IPS DF 19.7 (cell line): ENCODE measurements at regions not wholly inside any gene's neighbourhood (a gene's known extent, or its start where the extent isn't known, plus 50 kb on each side); places are given as distances from the start of the nearest gene placed in this dataset.
"Not testable (repeated sequence)": the region's sequence is repeated elsewhere in the genome, so short reads cannot be mapped to it uniquely, and the experiment has no call there.

Experiments used
- DNase-seq: peaks from one replicate; pipeline ENCODE4 v3.0.0-alpha.2; 2013; ENCODE audit warnings: low read depth, low spot score

DNA sequence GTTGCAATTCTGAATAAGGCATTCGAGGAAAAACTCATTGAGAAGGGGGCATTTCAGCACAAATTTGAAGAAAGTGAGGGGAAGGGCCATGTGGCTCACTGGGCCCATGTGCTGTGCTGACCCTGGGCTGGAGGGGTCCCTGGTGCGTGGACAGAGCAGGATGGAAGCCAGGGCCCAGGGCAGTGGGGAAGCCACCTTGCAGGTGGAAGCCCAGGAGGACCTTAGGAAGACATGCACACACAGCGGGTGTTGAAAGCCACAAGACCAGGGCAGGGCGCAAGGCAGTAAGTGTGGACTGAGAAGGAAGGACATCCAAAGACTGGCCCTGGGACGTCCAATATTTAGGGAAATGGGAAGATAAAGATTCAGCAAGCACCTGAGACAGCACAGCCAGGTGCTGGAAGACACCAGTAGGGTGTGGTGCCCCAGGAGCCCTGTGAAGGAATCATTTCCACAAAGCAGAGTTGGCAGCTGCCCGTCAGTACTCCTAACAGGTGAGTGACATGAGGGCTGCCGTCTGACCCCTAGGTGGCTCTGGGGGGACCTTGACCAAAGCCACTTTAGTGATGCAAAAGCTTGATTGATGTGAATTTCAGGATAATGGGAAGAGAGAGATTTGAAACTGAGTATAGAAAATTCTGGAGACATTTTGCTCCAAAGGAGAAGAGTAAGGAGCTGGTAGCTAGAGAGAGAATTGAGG lies 254.4 kb upstream of the EXOC2 start:
- DNase-seq, result no peak

DNA sequence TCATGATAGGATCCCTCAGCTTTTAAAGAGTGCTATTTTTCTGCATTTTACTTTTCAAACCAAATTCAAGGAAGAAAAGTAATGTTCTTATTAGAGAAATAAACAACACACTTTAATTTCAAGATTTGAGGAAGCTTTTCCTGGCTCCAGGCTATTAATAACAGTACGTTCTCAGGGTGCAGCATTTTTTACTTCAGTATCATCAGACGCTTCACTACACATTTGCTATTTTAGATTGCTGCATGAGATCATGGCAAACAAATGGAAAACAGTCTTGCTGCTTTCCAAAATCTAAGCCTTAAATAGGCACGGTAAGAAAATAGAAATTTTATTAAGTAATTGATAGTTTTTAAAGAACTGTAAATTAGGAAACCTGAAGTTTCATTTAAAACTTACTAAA lies 253.6 kb upstream of the EXOC2 start:
- no peak for DNase-seq

DNA sequence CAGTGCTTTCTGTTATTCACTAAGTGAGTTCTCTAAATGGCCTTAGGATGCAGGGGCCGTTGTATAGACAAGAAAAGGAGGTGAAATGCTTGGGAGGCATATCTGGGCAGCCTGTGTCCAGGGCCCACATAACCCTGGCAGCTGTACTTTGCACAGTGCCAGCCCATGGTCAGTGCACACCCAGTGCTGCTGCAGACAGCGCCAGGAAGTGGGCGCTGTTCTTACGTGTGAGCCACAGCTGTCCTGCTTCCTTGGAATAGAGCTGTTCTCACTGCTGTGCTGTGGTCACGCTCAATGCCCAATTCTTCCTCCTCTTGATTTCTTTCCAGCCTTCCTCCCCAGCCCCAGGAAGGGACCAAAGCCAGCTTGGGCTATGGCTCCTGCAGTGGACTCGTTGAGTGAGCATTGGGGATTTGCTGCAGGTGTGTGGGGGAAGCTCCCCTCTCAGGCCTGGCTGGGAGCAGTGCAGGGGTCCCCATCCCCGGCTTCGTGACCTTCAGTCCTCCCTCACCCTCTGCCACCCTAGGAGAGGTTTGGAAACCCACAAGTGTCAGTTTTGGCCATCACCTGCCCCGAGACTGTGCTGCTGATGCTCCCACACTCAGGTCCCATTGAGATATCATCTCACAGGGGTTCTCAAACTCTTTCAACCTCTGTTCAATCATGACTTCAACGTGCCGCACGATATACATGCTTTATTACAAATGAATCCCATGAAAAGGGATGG lies 246.8 kb upstream of the EXOC2 start:
- no peak for DNase-seq

DNA sequence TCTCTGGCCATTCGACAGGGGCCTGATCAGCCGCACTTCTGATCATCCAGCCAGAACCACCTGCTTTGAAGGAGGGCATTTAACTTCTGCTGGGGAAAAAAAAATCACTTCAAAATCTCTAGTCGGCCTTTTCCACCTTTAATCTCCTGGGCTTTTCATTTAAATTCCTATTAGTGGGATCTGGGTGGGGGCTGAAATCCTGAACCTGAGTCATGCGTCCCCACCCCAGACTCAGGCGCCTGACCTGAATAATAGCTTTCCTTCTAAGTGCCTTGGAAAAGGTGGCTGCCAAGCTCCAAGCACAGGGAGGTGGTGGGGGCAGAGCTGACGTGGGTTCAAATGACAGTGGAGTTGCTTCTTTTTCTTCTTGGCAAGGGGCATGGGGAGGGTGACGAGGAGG lies 246.0 kb upstream of the EXOC2 start:
- no peak for DNase-seq

GRCh38 chr6:938271-938905 lies 245.4 kb upstream of the EXOC2 start:
- peak; percentile 9 for DNase-seq

- DNase-seq, result no peak
These were observed 242.6 kb upstream of the EXOC2 start for GRCh38 chr6:935582-935981.

GRCh38 chr6:934686-935085 lies 241.7 kb upstream of the EXOC2 start:
- no peak for DNase-seq

- not testable (repeated sequence) for DNase-seq
These were observed 239.0 kb upstream of the EXOC2 start for GRCh38 chr6:931919-932318.

DNA sequence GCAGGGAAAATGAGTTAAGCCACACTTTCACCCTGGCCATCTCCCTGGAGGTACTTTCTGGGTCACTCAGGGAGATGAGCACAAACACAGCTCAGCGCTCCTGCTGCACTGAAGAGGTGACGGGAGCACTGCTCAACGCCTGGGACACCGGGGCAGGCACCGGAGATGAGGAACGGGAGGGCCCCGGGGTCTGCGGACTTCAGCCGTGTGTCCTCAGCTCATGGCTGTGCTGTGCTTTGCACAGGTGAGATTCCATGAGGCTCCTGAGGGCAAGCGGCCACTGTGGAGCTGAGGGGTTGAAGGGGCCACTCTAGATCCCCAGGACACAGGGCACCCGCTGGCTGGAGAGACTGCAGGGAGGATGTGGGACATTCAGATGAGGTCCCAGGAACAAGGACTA lies 234.2 kb upstream of the EXOC2 start:
- no peak for DNase-seq

- DNase-seq, result no peak
These were observed 232.8 kb upstream of the EXOC2 start for GRCh38 chr6:925656-926213.

GRCh38 chr6:924661-925060 lies 231.7 kb upstream of the EXOC2 start:
- DNase-seq, result no peak

DNA sequence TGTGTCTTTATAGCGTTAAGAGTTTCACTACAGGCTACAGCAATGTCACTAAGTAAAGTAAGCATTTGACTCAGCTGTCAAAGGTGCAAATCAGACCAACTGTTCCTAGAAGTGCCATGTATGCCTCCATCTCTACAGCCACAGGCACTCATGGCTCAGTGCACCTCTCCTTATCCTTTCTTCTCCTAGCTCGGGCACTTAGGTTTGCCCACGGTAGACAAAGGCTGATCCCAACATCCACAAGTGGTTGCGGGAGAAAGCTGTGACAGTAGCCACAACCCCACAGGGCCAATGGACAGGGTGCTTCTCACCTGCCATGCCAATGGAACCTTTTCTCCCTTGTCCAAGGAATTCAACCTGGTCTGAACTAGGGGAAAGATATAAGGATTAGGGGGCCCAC lies 228.5 kb upstream of the EXOC2 start:
- DNase-seq, result no peak

GRCh38 chr6:920512-920911 lies 227.6 kb upstream of the EXOC2 start:
- no peak for DNase-seq

DNA sequence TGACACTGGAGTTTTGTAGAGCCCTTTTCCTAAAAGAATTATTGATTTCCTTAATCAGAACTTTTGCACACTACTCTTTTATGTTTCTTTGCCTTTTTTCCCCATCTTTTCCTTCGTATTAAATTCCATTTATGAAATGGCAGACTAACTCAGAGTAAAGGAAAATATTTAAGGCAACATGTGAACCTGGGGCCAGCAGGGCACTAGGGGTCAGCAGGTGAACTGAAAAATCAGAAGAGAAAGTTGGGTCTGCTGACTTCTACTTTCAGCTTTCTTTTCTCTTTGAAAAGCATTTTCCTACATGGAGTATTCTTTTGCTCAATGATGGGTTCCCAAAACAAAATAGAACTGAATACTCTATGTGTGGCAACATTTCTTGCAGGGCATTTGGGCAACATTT lies 226.6 kb upstream of the EXOC2 start:
- DNase-seq, result no peak

GRCh38 chr6:917939-918338 lies 225.0 kb upstream of the EXOC2 start:
- no peak for DNase-seq

- no peak for DNase-seq
These were observed 224.4 kb upstream of the EXOC2 start for GRCh38 chr6:917296-917695.

GRCh38 chr6:916131-916530 lies 223.2 kb upstream of the EXOC2 start:
- no peak for DNase-seq

DNA sequence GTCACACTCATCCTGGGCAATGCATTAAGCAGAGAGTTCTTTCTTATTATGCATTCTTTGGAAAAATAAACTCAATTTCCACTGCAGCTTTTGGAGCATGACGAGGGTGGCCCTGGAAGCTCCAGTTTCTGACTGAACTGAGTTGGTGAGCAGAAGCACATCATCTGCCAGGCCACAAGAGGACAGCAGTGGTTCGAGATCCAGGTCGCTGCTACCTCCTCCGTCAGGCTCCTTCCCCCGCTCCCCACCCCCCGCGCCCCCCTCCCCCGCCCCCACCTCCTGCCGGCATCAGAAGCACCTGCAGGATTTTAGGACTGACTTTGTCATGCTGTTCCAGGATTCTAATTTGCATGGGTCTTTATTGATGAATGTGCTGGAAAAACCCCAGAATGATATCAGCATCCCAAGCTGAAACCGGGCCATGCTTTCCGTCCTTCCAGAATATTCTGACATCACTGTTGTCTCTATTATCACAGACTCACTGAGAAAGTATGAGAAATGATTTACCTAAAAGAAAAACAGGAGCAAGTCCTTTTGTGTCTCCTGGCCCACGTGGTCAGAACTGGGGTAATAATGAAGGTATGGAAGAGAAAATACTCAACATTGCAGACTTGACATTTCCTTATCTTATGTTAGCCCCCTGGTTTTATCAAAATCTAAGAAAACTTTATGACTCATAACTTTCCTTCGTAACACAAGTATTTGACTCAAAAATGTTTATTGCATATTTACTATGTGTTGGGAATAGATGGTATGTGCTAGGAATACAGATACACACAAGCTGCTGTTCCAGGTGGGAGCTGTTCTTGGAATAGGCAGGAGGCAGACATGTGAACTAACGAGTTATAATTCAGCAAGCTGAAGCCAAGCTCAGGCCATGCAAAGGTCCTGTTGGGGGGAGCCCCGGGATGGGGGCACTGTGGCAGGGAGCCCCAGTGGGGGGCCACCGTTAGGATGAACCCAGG lies 220.2 kb upstream of the EXOC2 start:
- peak; percentile 50 for DNase-seq

DNA sequence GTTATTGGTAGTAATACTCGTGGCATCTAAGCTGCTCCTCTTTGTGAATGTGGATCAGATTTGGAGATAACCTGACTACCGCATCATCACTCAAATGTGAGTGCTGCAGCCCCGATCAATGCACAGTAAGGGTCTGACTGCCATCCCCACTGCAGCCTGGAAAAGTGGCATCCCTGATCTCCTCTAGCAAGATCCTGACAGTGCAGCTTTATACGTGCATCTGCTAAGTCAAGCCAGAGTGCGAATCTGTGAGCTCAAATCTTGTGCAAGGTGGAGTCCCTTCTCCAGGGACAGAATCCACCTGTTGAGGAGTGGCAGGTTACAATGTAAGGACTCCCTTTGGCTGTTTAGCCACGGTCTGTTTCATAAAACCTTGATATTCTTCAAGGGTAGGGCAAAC lies 215.0 kb upstream of the EXOC2 start:
- no peak for DNase-seq

- no peak for DNase-seq
These were observed 214.0 kb upstream of the EXOC2 start for GRCh38 chr6:906920-907319.

GRCh38 chr6:905556-905955 lies 212.6 kb upstream of the EXOC2 start:
- no peak for DNase-seq

DNA sequence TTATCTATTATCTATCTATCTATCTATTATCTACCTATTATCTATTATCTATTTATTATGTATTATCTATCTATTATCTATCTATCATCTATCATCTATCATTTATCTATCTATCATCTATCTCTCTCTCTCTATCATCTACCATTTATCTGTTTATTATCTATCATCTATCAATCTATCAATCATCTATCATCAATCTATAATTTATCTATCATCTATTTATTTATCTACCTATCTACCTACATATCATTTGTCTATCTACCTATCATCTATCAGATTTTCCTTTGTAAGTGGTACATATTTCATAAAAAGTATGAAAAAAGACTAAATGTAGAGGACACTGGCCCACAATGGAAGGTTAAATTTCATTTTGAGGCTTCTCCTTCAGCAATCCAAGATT lies 212.1 kb upstream of the EXOC2 start:
- no peak for DNase-seq
